ENCODE measurements at regions not wholly inside any gene's neighbourhood (a gene's known extent, or its start where the extent isn't known, plus 50 kb on each side); places are given as distances from the start of the nearest gene placed in this dataset.

DNA sequence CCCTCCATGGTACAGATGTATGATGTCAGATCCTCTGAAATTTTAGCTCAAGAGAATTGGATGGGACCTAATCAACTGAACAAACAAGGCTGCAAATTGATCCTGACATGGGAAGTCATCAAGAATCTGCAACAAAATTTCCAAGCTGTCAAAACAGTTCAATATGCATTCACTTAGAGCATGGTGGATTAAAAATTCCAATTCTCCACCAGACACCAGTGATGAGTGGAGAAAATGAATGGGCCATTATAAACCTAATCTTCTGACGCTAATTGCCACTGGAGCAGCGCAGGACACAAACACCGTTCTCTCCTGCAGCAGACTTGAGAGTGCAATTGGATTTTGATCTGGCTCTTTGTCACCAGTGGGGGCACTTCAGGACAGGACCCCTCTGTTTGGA lies 94.2 kb downstream of the MINAR1 start:
- H3K4me3 Mint-ChIP-seq (ENCODE audit: low read depth, unreplicated experiment) = no peak overlapping the region
- CTCF ChIA-PET = no interaction called here
- no peak for DNase-seq
- TF ChIP-seq, protein P1, sequence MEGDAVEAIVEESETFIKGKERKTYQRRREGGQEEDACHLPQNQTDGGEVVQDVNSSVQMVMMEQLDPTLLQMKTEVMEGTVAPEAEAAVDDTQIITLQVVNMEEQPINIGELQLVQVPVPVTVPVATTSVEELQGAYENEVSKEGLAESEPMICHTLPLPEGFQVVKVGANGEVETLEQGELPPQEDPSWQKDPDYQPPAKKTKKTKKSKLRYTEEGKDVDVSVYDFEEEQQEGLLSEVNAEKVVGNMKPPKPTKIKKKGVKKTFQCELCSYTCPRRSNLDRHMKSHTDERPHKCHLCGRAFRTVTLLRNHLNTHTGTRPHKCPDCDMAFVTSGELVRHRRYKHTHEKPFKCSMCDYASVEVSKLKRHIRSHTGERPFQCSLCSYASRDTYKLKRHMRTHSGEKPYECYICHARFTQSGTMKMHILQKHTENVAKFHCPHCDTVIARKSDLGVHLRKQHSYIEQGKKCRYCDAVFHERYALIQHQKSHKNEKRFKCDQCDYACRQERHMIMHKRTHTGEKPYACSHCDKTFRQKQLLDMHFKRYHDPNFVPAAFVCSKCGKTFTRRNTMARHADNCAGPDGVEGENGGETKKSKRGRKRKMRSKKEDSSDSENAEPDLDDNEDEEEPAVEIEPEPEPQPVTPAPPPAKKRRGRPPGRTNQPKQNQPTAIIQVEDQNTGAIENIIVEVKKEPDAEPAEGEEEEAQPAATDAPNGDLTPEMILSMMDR (IDR thresholded peaks at IDR 0.05; ENCODE audit: unreplicated experiment) = no peak
- no peaks in the 10 kb centered on the region for H3K36me3 Mint-ChIP-seq (ENCODE audit: insufficient read depth, unreplicated experiment)
- intact Hi-C loops (cut with micrococcal nuclease; ENCODE audit: unreplicated experiment) = no loop called here
- H3K27me3 Mint-ChIP-seq (ENCODE audit: unreplicated experiment) = peaks cover 35% of the 10 kb centered on the region
- H3K9me3 Mint-ChIP-seq (ENCODE audit: low read depth, unreplicated experiment) = no peaks in the 10 kb centered on the region
- no TSS peak for BruUV-seq (replicated peaks)
- peaks cover 7% of the 10 kb centered on the region for H3K4me1 Mint-ChIP-seq (ENCODE audit: low read depth, unreplicated experiment)
- no peak overlapping the region for H3K27ac Mint-ChIP-seq (ENCODE audit: unreplicated experiment)

DNA sequence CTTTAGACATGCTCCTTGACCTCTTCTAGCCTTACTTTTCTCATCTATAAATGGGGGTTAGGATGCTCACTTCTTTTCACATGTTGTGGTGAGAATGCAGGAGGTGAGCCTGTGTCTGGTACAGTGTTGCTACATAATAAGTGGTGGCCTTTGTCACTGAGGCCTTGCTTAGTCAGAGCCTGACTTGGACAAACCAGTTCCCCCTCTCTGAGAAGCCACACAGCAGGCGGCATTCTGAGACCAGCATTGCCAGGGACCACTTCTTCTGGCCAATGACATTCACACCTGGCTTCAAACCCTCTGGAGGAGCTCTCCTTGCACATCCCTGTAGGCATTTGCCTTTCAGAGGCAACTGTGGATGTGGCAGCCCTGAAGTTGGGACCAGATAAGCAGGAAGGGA lies 95.7 kb downstream of the MINAR1 start:
- Mint-ChIP-seq H3K4me3 (ENCODE audit: low read depth, unreplicated experiment) (no peak overlapping the region), H3K9me3 (ENCODE audit: low read depth, unreplicated experiment) (no peaks in the 10 kb centered on the region), H3K4me1 (ENCODE audit: low read depth, unreplicated experiment) (peaks cover 7% of the 10 kb centered on the region), H3K27ac (ENCODE audit: unreplicated experiment) (no peak overlapping the region), H3K27me3 (ENCODE audit: unreplicated experiment) (peaks cover 29% of the 10 kb centered on the region), H3K36me3 (ENCODE audit: insufficient read depth, unreplicated experiment) (no peaks in the 10 kb centered on the region)
- TF ChIP-seq, protein P1 (IDR thresholded peaks at IDR 0.05; ENCODE audit: unreplicated experiment) = no peak
- intact Hi-C loops (cut with micrococcal nuclease; ENCODE audit: unreplicated experiment) = no loop called here
- DNase-seq = no peak
- BruUV-seq (replicated peaks) = no TSS peak
- CTCF ChIA-PET = no interaction called here

DNA sequence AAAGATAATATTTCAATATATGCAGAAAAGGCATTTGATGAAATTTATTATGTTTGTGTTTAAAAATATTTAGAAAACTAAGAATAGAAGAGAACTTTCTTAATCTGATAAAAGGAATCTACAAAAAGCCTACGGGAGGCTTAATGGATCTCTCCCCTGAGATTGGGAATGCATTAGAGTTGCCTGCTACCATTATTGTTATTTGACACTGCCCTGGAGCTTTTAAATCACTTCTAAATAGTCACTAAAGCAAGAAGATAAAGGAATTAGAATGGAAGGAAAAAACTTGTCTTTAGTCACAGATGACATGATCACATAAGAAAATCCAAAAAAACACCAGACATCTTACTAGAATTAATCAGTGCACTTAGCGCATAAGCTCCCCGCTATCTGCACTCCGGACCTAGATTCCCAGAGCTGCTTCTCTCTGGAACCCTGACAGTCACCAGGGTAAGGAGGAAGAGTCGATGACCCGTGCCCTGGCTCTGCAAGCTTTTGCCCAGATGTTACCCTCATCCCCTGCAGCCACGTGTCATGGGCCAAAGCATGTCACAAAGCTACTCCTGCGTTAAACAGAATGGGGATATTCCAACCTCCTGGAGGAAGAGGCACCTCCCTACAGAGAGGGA lies 97.1 kb downstream of the MINAR1 start:
- BruUV-seq (replicated peaks) = no TSS peak
- Mint-ChIP-seq H3K27me3 (ENCODE audit: unreplicated experiment) (peaks cover 43% of the 10 kb centered on the region), H3K27ac (ENCODE audit: unreplicated experiment) (no peak overlapping the region), H3K4me3 (ENCODE audit: low read depth, unreplicated experiment) (no peak overlapping the region), H3K4me1 (ENCODE audit: low read depth, unreplicated experiment) (peaks cover 7% of the 10 kb centered on the region), H3K9me3 (ENCODE audit: low read depth, unreplicated experiment) (no peaks in the 10 kb centered on the region), H3K36me3 (ENCODE audit: insufficient read depth, unreplicated experiment) (no peaks in the 10 kb centered on the region)
- TF ChIP-seq, protein P1 (IDR thresholded peaks at IDR 0.05; ENCODE audit: unreplicated experiment) = no peak
- no peak for DNase-seq
- intact Hi-C loops (cut with micrococcal nuclease; ENCODE audit: unreplicated experiment) = no loop called here
- CTCF ChIA-PET = no interaction called here

GRCh38 chr15:79535536-79535935 lies 103.4 kb downstream of the MINAR1 start:
- Mint-ChIP-seq H3K27me3 (ENCODE audit: unreplicated experiment) (peaks cover 63% of the 10 kb centered on the region), H3K4me1 (ENCODE audit: low read depth, unreplicated experiment) (no peaks in the 10 kb centered on the region), H3K36me3 (ENCODE audit: insufficient read depth, unreplicated experiment) (no peaks in the 10 kb centered on the region), H3K27ac (ENCODE audit: unreplicated experiment) (no peak overlapping the region), H3K9me3 (ENCODE audit: low read depth, unreplicated experiment) (no peaks in the 10 kb centered on the region), H3K4me3 (ENCODE audit: low read depth, unreplicated experiment) (no peak overlapping the region)
- intact Hi-C loops (cut with micrococcal nuclease; ENCODE audit: unreplicated experiment) = no loop called here
- CTCF ChIA-PET = no interaction called here
- no TSS peak for BruUV-seq (replicated peaks)
- TF ChIP-seq, protein P1 (IDR thresholded peaks at IDR 0.05; ENCODE audit: unreplicated experiment) = no peak
- no peak for DNase-seq
